Cardiac fibroblast (primary cell): ENCODE measurements at regions not wholly inside any gene's neighbourhood (a gene's known extent, or its start where the extent isn't known, plus 50 kb on each side); places are given as distances from the start of the nearest gene placed in this dataset.

Experiments
- DNase-seq, 2 donors: peaks; one replicate each; pipeline versions ENCODE4 v3.0.0 to v3.0.0-alpha.2; 2010; ENCODE audit warnings: low read depth in 2 of 2
- H3K4me3 ChIP-seq, 2 donors: replicated peaks in 1 of 2; 1 replicate in 1 of 2; 2 replicates in 1 of 2; pipeline ENCODE4 v1.5.1; 2011; ENCODE audit warnings: low read depth in 2 of 2, low read length in 2 of 2, mild to moderate bottlenecking in 2 of 2, moderate library complexity in 1 of 2
- TF ChIP-seq, protein P1 (sequence below): IDR thresholded peaks from one replicate; pipeline ENCODE4 v1.5.1; 2011; ENCODE audit warnings: low read depth, mild to moderate bottlenecking, low read length, inconsistent platforms

DNA sequence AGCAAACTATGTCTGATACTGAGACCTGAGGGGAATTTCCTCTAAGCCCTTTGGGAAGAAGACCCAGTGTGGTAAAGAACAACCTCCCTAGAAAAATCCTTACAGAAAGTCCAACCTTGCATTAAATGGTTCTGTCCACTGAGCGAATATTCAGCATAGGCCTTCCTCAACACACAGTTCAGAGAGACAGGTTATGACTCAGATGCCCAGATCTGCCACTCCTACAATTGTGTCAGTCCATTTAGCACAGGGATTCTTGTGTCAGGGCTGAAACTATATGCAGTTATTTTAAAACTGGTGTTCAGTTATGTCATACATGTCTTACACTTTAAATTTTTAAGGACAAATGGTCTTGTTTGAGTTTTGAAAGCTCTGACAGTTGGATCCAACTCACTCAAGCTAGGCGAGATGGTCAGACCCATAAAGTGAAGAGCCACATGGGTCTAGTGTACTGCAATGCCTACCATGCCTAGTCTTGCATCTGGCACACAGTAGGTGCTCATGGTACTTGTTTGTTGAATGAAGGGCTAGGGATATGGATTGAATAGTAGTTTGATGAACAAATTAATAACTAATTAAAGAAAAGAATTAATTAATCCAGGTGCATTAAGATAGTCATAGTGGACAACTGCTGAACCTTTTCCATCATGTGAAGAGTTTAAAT is 207.5 kb upstream of the PWP1 start:
- TF ChIP-seq, protein P1, sequence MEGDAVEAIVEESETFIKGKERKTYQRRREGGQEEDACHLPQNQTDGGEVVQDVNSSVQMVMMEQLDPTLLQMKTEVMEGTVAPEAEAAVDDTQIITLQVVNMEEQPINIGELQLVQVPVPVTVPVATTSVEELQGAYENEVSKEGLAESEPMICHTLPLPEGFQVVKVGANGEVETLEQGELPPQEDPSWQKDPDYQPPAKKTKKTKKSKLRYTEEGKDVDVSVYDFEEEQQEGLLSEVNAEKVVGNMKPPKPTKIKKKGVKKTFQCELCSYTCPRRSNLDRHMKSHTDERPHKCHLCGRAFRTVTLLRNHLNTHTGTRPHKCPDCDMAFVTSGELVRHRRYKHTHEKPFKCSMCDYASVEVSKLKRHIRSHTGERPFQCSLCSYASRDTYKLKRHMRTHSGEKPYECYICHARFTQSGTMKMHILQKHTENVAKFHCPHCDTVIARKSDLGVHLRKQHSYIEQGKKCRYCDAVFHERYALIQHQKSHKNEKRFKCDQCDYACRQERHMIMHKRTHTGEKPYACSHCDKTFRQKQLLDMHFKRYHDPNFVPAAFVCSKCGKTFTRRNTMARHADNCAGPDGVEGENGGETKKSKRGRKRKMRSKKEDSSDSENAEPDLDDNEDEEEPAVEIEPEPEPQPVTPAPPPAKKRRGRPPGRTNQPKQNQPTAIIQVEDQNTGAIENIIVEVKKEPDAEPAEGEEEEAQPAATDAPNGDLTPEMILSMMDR = no peak
- no peak overlapping the region for H3K4me3 ChIP-seq
- DNase-seq = peak in 1 of 2 donors; percentile 48

DNA sequence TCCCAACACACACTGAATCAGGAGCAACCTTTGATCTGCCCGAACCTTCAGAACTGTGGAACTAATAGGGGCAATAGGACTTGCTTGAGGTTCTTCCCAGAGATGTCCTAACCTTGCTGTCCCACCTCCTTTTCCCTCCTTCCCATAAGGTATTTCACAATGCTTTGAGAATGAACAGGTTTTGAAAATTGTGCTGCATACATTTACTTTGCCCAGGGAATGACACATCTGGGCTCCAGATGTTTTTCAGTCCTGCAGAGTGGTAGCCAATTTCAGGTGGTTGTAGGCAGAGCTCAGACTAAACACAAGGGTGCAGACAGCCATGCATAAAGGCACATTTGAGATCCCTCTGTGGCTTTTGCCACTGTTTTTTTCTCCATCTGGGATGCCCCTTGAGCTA is 206.7 kb upstream of the PWP1 start:
- H3K4me3 ChIP-seq = no peak overlapping the region
- TF ChIP-seq, protein P1 = no peak
- peak in 1 of 2 donors; percentile 55 for DNase-seq

DNA sequence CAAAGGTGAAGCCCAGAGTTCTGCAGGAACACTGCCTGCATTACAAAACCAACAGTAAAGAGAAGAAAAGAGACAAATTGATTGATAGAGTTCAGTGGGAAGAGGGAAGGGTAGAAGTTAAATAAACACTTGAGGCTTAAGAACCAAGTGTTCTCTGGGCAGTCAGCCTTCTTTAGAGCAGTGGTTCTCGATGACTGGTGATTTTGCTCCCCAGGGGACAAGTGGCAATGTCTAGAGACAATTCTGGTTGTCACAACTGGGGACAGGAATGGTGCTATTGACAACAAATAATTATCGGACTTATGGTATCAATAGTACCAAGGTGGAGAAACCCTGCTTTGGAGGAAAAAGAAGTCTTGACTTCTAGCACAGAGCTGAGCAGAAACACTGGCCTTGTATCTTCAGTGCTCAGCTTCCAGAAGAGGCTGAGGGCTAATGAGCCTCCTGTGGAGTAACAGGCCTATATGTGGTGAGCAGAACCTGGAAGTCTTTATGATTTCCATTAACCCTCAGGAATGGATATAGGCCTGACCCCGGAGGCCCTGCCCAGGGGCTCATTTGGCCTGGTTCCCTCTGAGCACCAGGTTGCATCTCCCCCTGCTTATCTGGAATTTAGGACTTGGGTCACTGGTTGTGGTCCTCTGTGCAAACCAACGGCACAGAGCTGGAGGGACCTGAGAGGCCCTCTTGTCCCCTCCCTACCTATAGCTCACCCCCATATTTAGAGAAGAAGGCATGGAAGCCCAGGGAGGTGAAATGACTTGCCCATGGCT is 204.6 kb upstream of the PWP1 start:
- no peak overlapping the region for H3K4me3 ChIP-seq
- TF ChIP-seq, protein P1 = no peak
- DNase-seq = no peak

DNA sequence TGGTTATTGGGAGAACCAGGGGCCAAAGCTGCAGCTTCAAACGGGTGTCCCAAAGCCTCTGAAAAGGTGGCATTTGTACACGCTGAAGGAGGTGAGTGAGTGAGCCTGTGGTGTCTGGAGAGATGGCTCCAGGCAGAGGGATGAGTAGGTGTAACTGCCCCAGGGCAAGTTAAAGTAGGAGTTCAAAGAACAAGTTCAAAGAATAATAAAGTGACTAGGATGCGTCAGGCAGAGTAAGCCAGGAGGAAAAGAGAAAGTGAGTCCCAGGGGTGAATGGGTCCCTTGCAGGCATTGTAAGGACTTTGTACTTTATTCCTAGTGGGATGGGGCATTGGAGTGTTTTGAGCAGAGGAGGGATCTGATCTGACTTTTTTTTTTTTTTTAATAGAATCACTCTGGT is 201.4 kb upstream of the PWP1 start:
- TF ChIP-seq, protein P1 = no peak
- DNase-seq = no peak
- H3K4me3 ChIP-seq = no peak overlapping the region

DNA sequence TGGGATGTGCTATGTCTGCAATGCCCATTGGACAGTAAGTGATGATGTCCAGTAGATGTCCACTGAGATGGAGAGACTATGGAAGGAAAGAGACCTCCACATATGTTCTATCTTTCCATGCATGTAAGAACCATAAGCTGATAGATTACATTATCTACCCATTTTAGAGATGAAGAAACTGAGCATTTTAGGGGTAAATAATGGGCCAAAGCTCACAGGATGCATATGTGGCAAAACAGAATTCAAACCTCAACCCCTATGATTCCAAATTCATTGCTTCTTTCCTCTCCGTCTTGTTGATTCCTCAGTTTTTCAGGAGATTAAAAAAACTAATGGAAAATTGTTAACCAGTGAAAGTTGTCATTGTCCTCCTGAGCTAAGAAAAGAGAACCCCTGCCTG is 200.7 kb upstream of the PWP1 start:
- TF ChIP-seq, protein P1 = no peak
- DNase-seq = no peak

DNA sequence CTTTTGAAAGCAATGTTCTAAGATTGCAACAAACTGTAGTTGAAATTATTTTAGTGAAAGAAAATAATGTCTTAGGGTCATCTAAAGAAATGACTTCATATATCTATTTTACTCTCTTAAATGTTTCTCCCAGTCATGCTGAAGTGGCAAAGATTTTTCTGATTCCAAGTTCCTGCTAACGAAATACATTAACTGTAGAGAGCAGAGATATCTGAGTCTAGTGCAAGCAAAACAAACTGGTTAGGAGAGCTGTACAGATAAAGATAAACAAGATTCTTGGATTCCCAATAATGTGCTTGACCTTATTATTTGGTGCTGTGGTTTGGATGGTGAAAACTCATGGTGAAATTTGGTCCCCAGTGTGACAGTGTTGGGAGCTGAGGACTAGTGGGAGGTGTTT is 199.9 kb upstream of the PWP1 start:
- DNase-seq = no peak
- H3K4me3 ChIP-seq = no peak overlapping the region
- TF ChIP-seq, protein P1 = no peak

More for the DNA sequence above, 200.7 kb upstream of the PWP1 start:
- H3K4me3 ChIP-seq = no peak overlapping the region
